K562 (cell line): ENCODE measurements at regions not wholly inside any gene's neighbourhood (a gene's known extent, or its start where the extent isn't known, plus 50 kb on each side); places are given as distances from the start of the nearest gene placed in this dataset.
A peak's percentile ranks its signal among the peaks of the same experiment; 100 is the strongest.

Source experiments
- ARID1B ChIP-seq: fragments of 450-650 bp; IDR thresholded peaks from 2 replicates; pipeline ENCODE4 v1.6.1; 2016; ENCODE audit warnings: antibody characterized with exemption, mild to moderate bottlenecking, inconsistent platforms
- ATF6 ChIP-seq: sonication (generic); formaldehyde crosslinking; IDR thresholded peaks from 2 replicates; pipeline ENCODE4 v1.4.0; 2020; ENCODE audit warnings: mild to moderate bottlenecking, missing genetic modification reagents
- BACH1 ChIP-seq: fragments of 200-800 bp; sonication (Bioruptor generic); IDR thresholded peaks from 2 replicates; pipeline ENCODE4 v1.6.1; 2016; ENCODE audit warnings: missing genetic modification characterization, missing compliant biosample characterization
- BHLHE40 ChIP-seq: IDR thresholded peaks from 2 replicates; pipeline ENCODE4 v1.6.1; 2011; ENCODE audit warnings: low read length, improper control_type of control experiment
- CCNT2 ChIP-seq: IDR thresholded peaks from 2 replicates; pipeline ENCODE4 v1.6.1; 2011; ENCODE audit warnings: borderline replicate concordance, low read depth, mild to moderate bottlenecking, moderate library complexity, mixed read lengths, low read length; ENCODE audit not compliant: insufficient read length; ENCODE audit errors: extremely low read depth
- CTBP1 ChIP-seq: fragments of 450-650 bp; IDR thresholded peaks from 2 replicates; pipeline ENCODE4 v1.6.1; 2016; ENCODE audit warnings: borderline replicate concordance
- CXXC5 ChIP-seq: fragments of 250-450 bp; sonication (Bioruptor Pico); IDR thresholded peaks from 2 replicates; pipeline ENCODE4 v1.8.0; 2022; ENCODE audit warnings: inconsistent platforms, mild to moderate bottlenecking, moderate library complexity
- HNRNPL ChIP-seq: fragments of 200-400 bp; formaldehyde crosslinking; IDR thresholded peaks from 2 replicates; pipeline ENCODE4 v1.6.1; 2017; ENCODE audit warnings: low read depth, mild to moderate bottlenecking, low read length
- L3MBTL2 ChIP-seq: fragments of 450-650 bp; IDR thresholded peaks from 2 replicates; pipeline ENCODE4 v1.6.1; 2016; ENCODE audit warnings: mild to moderate bottlenecking, moderate library complexity
- NCOA2 ChIP-seq, 2 experiments: fragments of 450-650 bp; IDR thresholded peaks; 2 replicates each; pipeline ENCODE4 v1.6.1; 2018; ENCODE audit warnings: mild to moderate bottlenecking in 2 of 2, moderate library complexity in 1 of 2; ENCODE audit not compliant: partially characterized antibody in 2 of 2
- NEUROD1 ChIP-seq: fragments of 150-350 bp; IDR thresholded peaks from 2 replicates; pipeline ENCODE4 v1.6.1; 2014; ENCODE audit warnings: borderline replicate concordance, low read length, low read depth; ENCODE audit not compliant: partially characterized antibody
- NRF1 ChIP-seq, 2 experiments: fragments of 450-650 bp; IDR thresholded peaks in 1 of 2; conservative IDR thresholded peaks in 1 of 2; 2 replicates each; pipeline ENCODE4 v1.6.1; 2014; ENCODE audit warnings: mild to moderate bottlenecking in 2 of 2
- POLR3A ChIP-seq: IDR thresholded peaks from 2 replicates; pipeline ENCODE4 v1.6.1; 2011; ENCODE audit warnings: borderline replicate concordance, mild to moderate bottlenecking, moderate library complexity; ENCODE audit not compliant: insufficient read length, insufficient read depth; ENCODE audit errors: extremely low read depth
- RNF2 ChIP-seq: sonication (generic); IDR thresholded peaks from 2 replicates; pipeline ENCODE4 v1.6.1; 2016
- SMAD4 ChIP-seq: fragments of 250-450 bp; sonication (Bioruptor Pico); conservative IDR thresholded peaks from 2 replicates; pipeline ENCODE4 v1.8.0; 2021; ENCODE audit warnings: inconsistent platforms, mild to moderate bottlenecking, moderate library complexity
- ZBTB34 ChIP-seq: fragments of 250-450 bp; sonication (Bioruptor Pico); IDR thresholded peaks from 2 replicates; pipeline ENCODE4 v1.8.0; 2021; ENCODE audit warnings: mild to moderate bottlenecking, moderate library complexity
- ZNF184 ChIP-seq: sonication (generic); formaldehyde crosslinking; IDR thresholded peaks from 2 replicates; pipeline ENCODE4 v1.5.0; 2020; ENCODE audit warnings: missing genetic modification reagents
- ZNF311 ChIP-seq: fragments of 250-450 bp; sonication (Bioruptor Pico); IDR thresholded peaks from 2 replicates; pipeline ENCODE4 v1.4.0; 2020; ENCODE audit warnings: mild to moderate bottlenecking, moderate library complexity
- ZNF407 ChIP-seq: fragments of 450-650 bp; IDR thresholded peaks from 2 replicates; pipeline ENCODE4 v1.6.1; 2016; ENCODE audit warnings: low read depth

- TF ChIP-seq NCOA2 (IDR thresholded peaks at IDR 0.05; ENCODE audit: partially characterized antibody in 2 of 2), result no peak
- TF ChIP-seq L3MBTL2, result peak; percentile 89
- no peak for TF ChIP-seq ZNF184
- peak; percentile 68 for TF ChIP-seq CXXC5 (CRISPR knock-in tag)
- TF ChIP-seq CTBP1, result peak; percentile 49; the same call in 1 of the 2 replicates
- TF ChIP-seq ZBTB34 (CRISPR knock-in tag), result no peak
- no peak for TF ChIP-seq RNF2
- TF ChIP-seq ATF6 (CRISPR knock-in tag), result no peak
- TF ChIP-seq ZNF311 (CRISPR knock-in tag), result no peak
- no peak for TF ChIP-seq CCNT2
- TF ChIP-seq POLR3A, result no peak
- peak; percentile 14; the same call in 1 of the 2 replicates for TF ChIP-seq ARID1B
- no peak for TF ChIP-seq SMAD4 (CRISPR knock-in tag)
- TF ChIP-seq ZNF407, result peak; percentile 76
- TF ChIP-seq BACH1 (tag), result no peak
- peak; percentile 18 for TF ChIP-seq NEUROD1
- no peak for TF ChIP-seq HNRNPL
- peak; percentile 93 to 94 for TF ChIP-seq NRF1 (conservative IDR thresholded peaks at IDR 0.05 in 1 of 2, IDR thresholded peaks at IDR 0.05 in 1 of 2)
- TF ChIP-seq BHLHE40, result peak; percentile 63
Observed at GRCh38 chr6:10316373-10316721, 98.5 kb downstream of the TFAP2A start (continued).
